ENCODE measurements at regions not wholly inside any gene's neighbourhood (a gene's known extent, or its start where the extent isn't known, plus 50 kb on each side); places are given as distances from the start of the nearest gene placed in this dataset.

DNA sequence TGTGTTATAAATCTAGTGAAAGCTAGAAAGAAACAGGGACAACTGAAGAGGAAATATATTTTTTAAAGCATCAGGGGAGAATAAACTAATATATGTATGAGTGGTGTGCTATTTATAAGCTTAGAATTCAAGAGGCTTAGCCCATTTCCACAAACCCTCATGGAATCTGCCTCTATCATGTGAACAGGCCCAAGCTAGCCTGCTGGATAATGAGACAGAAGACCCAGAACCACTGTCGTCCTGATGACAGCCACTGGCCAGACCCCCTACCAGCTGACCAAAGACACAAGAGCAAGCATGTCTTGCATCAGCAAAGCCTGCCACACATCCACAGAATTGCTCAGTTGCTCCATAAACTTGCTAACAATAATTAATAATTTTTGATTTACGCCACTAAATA, 382.3 kb upstream of the NXPH2 start:
- DNase-seq (ENCODE audit: low spot score), result no peak

DNA sequence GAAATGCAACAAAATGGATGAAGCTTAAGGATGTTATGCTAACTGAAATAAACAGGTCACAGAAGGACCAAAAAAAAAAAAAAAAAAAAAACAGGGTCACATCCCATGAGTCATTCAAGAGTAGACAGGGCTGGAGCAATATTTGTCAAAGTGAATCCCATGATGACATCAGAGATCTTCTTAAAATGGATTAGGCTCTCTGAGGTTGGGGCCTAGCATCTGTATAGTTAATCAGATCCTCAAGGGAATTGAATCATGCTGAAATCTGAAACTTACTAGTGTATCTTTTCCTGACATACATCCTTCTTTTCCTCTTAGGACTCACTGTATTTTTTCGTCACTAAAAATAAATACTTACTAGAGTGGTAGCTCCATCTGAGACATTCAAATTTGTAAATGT, 380.6 kb upstream of the NXPH2 start:
- DNase-seq (ENCODE audit: low spot score), result no peak

DNA sequence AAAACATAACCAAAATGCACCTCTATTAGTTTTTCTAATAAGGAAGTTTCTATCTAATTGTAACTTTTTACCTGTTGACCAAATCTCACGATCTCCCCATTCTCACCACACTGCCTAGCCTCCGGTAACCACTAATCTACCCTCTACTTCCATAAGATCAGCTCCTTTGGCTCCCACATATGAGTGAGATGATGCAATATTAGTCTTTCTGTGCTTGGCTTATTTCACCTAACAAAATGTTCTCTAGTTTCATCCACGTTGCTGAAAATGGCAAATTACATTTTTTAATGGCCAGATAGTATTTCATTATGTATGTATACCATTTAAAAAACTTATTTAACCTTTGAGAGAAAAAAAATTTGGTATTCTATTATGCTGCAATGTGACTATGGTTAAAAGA, 379.0 kb upstream of the NXPH2 start:
- no peak for DNase-seq (ENCODE audit: low spot score)

DNA sequence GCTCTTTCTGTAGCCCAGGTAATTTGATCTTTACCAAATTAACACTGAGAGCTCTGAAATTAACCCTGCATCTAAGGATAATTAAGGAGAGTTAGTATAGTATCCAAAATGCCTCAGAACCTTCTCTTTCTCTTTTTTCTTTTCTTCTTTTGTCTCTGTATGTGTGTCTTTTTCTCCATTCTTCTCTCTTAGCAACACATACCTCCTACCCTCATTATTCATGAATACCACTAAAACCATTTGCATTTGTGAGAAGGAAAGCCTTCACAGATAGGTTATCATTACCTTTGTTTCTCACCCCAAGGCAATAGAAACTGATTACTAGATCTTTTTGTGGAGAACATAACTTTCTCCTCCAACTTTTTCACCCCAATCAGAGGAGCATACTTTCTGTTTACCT, 376.5 kb upstream of the NXPH2 start:
- no peak for DNase-seq (ENCODE audit: low spot score)

DNA sequence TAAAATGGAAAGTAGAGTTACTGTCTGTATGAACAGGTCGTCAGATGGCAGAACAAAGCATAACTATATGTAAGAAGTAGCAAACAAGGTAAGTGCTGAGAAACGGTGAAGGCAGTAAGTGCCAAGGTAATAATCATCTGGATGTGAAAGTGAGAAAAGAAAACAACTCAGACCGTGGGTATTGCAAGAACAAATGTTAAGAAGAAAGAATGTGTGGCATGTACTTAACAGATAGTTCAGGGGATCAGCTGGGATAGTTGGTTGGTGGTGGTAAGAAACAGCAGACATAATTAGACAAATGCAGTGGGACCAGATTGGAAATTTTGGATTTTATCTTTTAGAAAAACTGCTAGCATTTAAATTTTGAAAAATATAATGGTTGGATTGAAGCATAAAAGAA, 375.8 kb upstream of the NXPH2 start:
- no peak for DNase-seq (ENCODE audit: low spot score)

DNA sequence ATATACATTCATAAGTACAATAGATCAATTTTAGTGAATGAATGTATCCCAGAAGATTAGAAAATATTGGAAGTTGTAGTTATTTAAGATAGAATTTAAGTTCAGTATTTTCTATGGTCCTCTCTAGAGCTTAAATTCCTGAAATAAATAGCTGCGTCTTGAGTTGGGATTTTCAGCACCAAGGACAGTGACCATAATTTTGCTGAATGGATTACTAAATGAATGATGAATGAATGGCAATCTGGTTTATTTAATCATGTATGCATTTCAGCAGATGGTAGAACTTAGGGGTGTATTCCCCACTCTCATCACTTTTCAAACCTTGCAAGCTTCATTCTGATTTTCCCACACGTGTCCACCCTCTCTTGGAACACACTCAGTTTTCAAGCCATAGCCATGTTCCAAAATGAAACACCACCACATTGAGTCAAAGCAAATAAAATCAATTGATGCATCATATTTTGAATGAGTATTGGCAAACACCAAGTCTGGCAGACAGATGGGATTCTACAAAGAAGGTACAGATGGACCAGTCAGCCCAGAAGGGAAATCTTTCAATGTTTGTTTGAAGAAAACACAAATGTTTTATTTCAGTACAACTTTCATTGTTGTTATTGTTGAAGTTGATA, 362.2 kb upstream of the NXPH2 start:
- no peak for DNase-seq (ENCODE audit: low spot score)

DNA sequence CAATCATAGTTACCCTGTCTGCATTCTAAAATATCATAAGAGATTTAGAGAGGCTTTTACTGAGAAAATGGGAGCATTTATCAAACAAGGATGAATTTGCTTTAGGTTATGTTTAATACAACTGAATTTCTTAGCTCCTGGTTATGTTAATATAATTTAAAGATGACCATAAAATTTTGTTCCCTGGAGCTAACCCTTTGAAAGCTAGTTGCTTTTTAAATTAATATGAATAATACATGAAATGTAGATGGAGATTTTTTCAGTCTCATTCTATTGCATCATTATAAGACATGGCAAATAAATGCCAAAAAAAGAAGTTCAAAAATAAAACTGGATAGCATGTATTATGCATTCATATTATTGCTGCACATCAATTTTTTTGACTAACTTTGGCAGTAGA, 344.1 kb upstream of the NXPH2 start:
- DNase-seq (ENCODE audit: low spot score), result no peak

DNA sequence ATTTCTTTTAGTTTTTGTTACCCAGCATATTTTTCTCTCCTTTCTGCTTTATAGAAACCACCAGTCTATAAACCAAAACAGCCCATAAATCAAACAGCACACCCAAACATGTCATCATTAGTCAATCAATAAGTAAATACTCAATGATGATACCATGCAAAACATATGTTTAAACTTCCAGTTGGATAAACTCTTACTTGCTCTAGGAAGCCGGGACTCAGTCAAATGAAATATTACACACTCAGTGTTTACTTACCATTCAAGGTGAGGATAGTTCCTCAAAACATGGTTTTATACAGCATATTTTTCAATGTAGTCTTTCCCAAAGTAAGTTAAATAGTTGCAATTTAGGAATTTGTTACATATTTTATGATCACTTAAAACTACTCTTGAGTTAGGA, 343.6 kb upstream of the NXPH2 start:
- DNase-seq (ENCODE audit: low spot score), result no peak

DNA sequence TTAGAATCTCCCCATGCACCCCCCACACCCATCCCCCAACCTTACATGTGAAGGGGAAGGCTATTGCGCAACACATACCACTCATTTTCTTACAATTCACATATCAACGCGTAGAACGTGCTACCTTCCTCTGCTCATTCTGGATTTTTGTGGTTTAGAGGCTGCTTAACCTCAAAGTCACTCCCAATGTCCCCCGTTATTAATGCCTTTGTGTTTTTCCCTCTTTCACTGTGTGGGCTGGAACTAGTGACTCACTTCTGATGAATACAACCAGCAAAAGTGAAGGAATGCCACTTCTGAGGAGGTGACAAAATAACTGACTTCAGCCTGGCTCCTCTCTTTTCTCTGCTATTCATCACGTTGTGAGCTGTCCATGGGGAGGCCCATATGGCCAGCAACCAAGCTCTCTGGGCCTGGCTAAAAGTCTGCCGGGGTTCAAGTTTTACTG, 342.5 kb upstream of the NXPH2 start:
- no peak for DNase-seq (ENCODE audit: low spot score)

DNA sequence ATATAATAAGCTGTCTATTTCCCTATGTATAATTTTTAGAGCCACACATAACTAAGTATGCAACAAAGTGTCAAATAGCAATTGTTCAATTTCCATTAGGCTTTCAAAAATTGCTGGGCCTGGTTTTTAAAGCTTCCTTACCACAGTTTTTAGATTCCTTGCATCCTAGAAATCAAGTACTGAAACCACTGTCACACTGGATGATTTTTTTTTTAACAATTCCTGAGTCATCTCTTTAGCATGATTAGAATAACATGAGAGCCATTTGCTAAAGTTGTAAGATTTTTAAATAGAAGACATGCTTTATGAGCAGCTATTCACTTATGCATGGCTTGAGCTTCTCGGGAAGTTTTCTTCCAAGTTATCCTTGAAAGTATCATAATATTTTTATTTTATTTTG, 319.5 kb upstream of the NXPH2 start:
- DNase-seq (ENCODE audit: low spot score), result no peak

DNA sequence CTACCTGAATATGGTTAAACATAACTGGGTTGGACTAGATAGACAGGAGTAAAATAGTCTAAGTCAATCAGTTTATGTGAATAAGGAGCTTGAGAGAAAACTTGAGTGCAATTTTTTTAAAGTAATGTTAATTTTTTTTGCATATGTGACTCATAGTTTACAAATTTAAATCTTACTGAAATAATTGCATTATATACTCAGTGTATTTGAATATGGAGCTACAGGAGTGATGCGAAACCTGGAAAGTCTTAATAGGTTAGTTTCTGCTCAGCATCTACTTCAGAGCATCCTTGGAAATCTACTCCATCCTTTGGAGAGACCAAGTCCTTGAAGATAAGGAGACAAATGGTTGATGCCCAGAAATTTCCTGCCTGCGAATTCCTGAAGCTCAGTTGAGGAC, 318.8 kb upstream of the NXPH2 start:
- no peak for DNase-seq (ENCODE audit: low spot score)

DNA sequence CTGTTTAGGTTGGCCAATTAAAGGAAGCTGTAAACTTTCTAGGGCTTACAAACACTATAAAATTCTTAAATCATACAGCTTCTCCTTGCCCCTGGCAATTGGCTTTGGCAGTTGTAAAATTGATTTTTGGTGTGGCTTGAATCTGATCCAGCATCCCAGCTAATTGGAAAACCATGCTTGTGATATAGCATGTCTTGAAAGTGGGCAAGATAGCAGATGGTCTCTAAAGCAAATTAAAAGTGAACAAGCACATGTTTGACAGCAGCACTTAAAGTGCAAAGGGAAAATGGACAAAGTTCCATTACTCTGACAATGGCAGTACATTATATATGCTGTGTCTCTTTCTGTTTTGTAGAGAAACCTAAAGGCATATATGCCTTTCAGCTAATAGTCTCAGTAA, 302.9 kb upstream of the NXPH2 start:
- DNase-seq (ENCODE audit: low spot score), result no peak

DNA sequence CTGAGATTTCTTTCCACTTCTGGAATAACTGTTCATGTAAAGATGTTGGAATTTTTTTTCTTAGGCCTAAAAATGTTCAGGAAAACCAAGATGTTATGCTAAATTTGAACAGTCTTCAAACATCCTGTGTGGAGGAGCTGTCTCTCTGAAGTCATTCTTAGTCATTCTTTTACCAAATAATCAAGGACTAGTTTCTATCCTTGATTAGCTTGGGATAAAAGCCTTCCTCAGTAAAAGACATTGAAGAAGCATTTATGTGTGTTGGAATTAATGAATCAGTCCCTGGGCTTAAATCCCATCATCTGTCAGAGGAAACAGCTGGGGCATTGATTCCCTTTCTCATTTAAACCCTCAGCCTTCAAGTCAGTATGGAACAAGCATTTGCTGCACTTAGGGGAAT, 300.1 kb upstream of the NXPH2 start:
- DNase-seq (ENCODE audit: low spot score), result no peak

DNA sequence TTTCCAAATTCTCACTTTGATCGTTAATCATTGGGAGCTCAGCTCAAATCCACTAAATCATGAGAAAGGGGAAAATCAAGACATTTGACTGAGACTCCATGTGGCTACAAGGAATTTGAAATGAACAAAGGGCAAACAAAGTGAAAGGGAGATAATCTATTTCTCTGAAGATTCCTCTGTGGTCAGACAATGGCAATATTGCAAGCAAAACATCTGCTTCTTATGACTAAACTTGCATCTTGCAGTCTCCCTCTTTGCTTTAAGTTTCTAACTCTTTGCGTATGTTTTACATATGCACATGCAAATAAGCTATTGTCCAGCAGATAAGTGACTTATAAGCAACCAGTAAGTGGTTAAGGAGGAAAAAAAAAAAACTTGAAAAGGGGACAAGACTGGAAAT, 299.1 kb upstream of the NXPH2 start:
- DNase-seq (ENCODE audit: low spot score), result no peak

DNA sequence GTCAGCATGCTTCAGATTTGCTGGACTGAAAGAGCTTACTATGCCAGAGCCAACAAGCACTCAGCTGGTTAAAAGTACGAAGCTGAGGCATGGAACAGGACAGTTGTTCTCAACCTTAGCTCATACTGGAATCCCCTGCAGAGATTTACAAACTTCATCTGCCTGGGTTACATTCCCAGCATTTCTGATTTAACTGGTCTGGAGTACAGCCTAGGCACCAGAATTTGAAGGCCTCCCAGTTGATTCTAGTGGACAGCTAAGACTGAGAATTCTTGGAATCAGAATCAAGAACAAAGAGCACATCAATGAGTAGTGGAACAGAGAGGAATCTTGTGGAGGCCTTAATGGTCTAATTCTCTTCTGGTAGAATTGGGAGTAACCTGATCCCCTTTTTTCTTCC, 298.2 kb upstream of the NXPH2 start:
- no peak for DNase-seq (ENCODE audit: low spot score)

DNA sequence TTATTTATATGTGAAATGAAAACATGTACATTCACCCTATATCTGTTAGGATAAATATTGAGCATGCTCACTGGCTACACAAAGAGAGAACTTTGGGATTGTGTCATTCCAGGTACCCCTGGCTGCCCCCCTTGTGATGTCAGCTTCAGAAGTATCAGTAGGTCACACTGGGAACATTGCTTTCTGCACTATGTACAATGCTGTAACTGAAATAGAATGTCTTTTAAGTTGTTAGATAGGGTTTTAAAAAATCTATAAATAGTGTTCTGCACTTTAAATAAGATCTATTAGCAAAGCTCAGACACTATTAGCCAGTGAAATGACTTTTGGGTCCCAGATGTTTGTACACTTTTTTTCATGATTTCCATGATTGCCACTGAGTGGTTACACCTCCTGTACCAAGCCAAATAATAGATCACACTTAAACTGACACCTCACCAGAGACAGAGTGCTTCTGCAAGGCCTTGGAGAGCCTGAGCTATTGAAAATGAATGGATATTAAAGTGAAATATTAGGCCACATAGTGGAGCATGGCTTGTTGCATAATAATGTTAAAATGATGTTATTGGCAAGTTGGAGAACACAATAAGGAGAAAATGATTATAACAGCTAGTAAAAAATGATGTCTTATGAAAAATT, 297.0 kb upstream of the NXPH2 start:
- DNase-seq (ENCODE audit: low spot score), result no peak

DNA sequence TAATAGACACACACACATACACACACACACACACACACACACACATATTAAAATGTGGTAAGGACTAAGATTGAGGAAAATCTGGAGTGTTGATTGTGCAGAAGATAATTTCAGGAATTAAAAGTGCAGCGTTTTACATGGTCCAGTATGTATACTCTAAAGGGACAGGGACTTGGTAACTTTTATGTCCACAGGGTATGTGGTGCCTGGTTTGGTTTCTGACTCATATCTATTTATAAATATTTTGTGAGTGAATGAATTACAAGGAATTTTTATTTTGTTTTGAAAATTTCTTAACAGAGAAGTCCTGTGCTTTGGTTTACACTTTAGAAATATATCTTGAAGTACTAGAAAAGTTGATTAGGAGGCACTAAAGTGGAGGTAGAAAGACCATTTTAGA, 287.7 kb upstream of the NXPH2 start:
- DNase-seq (ENCODE audit: low spot score), result no peak

DNA sequence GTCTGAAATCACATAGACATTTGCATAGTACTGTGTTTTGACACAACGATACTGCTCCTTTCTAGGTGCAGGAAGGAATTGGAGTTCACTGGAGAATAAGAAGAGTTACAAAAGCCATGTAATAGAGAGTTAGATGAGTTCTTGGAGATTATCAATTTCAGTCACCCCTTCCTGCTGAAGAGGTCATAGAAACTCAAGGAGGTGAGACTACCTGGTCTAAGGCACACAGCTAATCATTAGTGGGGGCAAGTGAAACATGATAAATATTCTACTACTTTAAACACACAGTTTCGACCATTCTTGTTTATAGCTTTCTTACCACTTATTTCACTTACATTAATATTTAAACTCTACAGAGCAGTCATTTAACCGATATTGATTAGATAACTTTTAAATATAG, 286.9 kb upstream of the NXPH2 start:
- DNase-seq (ENCODE audit: low spot score), result no peak

DNA sequence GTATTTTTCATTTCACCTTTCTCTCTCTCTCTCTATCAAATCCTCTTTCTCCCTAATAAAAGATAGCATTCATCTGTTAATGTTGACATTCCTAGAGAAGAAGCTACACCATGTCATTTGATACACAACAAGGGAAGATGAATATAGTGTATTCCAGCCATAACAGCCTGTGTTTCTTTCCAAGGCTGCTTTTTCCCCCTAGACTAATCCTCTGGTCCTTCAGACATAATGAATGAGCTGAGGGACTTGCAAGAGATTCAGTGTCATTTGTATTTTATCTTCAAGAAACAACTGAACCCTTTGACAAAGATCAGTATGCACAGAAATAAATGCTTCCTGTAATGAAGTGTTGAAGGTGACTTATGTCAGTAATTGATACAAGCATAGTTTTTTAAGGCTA, 284.0 kb upstream of the NXPH2 start:
- no peak for DNase-seq (ENCODE audit: low spot score)

DNA sequence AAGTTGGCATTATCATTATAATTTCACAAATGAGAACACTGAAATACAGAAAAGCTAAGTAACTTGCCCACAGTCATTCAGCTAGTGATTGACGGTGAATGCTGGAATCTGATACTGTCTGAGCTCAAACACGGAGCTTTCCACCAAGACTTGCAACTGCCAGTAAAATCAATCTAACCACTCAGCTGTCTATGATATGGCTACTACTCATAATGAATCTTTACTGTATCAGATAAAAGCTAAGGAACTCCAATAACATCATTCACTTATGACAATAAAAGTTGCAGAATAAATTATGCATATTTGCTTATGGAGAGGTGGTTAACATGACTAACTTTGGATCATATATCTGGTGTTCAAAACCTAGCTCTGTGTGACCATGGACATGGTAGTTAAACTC, 279.4 kb upstream of the NXPH2 start:
- no peak for DNase-seq (ENCODE audit: low spot score)

DNA sequence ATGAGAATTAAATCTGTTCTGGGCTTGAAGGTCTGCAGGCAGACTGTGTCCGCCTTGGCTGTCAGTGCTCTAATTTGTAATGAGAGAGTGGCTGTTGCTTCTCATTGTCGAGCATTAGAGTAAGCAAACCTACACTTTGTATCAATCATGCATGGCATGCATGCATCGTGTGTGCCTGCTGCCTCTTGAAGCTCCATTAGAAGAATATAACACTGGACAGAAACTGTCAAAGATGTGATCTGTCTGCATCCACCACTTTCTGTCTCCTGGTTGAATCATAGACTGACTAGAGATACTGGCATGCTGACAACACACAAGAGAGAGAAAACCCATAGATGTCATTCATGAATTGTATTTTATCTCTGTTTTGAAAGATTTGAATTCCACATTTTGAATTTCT, 275.0 kb upstream of the NXPH2 start:
- DNase-seq (ENCODE audit: low spot score), result no peak

DNA sequence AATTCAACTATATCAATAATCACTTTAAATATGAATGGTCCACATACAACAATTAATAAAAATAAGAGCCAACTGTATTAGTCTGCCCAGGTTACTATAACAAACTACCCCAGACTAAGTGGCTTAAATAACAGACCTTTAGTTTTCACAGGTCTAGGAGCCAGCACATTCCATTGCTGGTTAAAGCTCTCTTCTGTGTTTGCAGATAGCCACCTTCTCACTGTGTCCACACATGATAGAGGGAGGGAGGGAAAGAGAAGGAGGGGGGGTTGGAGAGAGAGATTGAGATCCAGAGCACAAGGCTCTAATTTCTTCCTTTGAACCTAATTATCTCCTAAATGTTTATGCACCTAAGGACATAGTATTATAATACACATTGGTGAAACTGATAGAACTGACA, 267.8 kb upstream of the NXPH2 start:
- no peak for DNase-seq (ENCODE audit: low spot score)

DNA sequence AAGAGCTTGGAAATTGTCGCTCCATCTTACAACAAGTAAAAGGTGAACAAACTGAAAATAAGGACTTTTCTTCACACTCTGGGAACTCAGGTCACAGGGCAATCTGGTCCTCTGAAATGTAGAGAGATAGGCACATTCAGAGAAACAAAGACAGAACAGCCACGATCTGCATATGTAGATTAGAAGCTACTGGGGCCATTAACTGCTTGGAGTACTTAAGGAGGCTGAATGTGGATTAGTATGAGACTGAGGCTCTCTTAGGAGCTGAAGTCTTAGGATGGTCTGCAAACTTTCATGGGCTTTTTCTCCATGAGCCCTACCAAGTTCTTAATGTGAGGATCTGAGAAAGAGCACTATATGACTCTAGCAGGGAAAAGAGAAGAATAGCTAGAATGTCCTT, 265.3 kb upstream of the NXPH2 start:
- DNase-seq (ENCODE audit: low spot score), result no peak

DNA sequence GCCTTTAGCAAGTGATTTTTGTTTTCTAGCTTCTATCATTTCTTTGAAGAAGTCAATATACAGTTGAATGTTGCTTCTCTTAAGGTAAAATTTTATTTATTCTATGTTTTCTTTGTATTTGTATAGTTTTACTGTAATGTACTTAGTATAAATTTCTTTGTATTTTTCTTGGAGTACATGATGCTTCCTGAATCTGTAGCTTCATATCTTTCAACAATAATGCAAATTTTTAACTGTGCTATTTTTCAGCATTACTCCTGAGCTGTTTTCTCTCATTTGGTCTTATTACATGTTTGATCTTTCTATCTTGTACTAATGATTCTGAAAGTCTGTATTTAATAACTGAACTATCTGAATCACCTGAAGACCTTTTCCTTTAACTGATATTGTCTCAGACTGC, 253.9 kb upstream of the NXPH2 start:
- no peak for DNase-seq (ENCODE audit: low spot score)

DNA sequence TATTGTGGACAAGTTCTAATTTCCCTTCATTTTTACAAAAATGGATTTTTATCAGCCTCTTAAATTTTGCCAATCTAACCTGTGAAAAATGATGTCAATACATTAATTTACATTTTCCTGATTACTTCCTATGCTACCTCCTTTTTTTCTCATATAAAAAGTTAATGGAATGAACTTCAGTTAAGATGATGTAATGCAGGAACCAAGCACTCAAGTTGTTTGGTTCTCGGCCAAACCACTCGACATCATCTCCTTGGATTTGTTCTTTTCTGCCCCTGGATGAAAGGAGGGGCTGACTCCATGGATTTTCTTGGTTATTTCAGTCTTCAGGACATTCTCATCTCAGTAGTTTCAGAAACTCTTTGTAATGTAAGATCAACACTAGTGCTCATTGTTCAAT, 253.1 kb upstream of the NXPH2 start:
- DNase-seq (ENCODE audit: low spot score), result no peak
